Neural cell (in vitro differentiated cells): ENCODE measurements at regions not wholly inside any gene's neighbourhood (a gene's known extent, or its start where the extent isn't known, plus 50 kb on each side); places are given as distances from the start of the nearest gene placed in this dataset.
"Not testable (repeated sequence)": the region's sequence is repeated elsewhere in the genome, so short reads cannot be mapped to it uniquely, and the experiment has no call there.

Experiments
- CTCF ChIP-seq: fragments of 450-650 bp; IDR thresholded peaks from 2 replicates; pipeline ENCODE4 v1.5.1; 2014; ENCODE audit warnings: antibody characterized with exemption, mild to moderate bottlenecking, moderate library complexity; ENCODE audit not compliant: poor library complexity, severe bottlenecking
- EP300 ChIP-seq: fragments of 450-650 bp; conservative IDR thresholded peaks from 2 replicates; pipeline ENCODE4 v1.6.1; 2014; ENCODE audit warnings: antibody characterized with exemption, mild to moderate bottlenecking, moderate library complexity; ENCODE audit not compliant: poor library complexity, severe bottlenecking
- POLR2AphosphoS5 ChIP-seq: IDR thresholded peaks from 2 replicates; pipeline ENCODE4 v1.6.1; 2012
- SMC3 ChIP-seq: fragments of 450-650 bp; conservative IDR thresholded peaks from 2 replicates; pipeline ENCODE4 v1.6.1; 2014; ENCODE audit warnings: antibody characterized with exemption, mild to moderate bottlenecking, moderate library complexity; ENCODE audit not compliant: poor library complexity
- TAF1 ChIP-seq: IDR thresholded peaks from 2 replicates; pipeline ENCODE4 v1.6.1; 2012; ENCODE audit warnings: low read depth
- TF ChIP-seq, protein P1 (sequence below): IDR thresholded peaks from 2 replicates; pipeline ENCODE4 v1.6.1; 2012; ENCODE audit warnings: borderline replicate concordance

DNA sequence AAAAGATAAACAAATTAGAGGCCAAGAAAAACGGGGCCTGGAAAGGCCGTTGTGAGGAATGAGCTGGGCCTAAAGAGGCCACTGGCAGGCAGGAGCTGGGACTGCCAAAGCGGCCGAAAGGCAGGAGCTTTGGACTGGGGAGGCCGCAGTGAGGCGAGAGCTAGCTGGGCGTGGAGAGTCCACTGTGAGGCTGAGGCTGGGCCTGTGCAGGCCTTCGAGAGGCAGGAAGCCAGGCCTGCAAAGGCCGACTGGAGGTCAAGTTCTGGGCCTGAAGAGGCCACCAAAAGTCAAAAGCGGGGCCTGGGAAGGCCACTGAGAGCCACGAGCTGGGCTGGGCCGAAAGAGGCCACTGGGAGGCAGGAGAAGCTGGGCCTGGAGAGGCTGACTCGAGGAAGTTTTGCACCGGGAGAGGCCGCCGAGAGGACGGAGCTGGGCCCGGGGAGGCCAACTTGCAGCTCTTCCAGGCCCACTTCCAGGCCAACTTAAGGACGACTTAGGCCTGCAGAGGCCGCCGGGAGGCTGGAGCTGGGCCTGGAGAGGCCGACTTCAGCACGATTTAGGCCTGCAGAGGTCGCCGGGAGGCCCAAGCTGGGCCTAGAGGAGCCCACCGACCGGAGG, 121.8 kb downstream of the SEPTIN14 start:
- not testable (repeated sequence) for TF ChIP-seq CTCF, SMC3, EP300, POLR2AphosphoS5, TAF1
- TF ChIP-seq, protein P1, sequence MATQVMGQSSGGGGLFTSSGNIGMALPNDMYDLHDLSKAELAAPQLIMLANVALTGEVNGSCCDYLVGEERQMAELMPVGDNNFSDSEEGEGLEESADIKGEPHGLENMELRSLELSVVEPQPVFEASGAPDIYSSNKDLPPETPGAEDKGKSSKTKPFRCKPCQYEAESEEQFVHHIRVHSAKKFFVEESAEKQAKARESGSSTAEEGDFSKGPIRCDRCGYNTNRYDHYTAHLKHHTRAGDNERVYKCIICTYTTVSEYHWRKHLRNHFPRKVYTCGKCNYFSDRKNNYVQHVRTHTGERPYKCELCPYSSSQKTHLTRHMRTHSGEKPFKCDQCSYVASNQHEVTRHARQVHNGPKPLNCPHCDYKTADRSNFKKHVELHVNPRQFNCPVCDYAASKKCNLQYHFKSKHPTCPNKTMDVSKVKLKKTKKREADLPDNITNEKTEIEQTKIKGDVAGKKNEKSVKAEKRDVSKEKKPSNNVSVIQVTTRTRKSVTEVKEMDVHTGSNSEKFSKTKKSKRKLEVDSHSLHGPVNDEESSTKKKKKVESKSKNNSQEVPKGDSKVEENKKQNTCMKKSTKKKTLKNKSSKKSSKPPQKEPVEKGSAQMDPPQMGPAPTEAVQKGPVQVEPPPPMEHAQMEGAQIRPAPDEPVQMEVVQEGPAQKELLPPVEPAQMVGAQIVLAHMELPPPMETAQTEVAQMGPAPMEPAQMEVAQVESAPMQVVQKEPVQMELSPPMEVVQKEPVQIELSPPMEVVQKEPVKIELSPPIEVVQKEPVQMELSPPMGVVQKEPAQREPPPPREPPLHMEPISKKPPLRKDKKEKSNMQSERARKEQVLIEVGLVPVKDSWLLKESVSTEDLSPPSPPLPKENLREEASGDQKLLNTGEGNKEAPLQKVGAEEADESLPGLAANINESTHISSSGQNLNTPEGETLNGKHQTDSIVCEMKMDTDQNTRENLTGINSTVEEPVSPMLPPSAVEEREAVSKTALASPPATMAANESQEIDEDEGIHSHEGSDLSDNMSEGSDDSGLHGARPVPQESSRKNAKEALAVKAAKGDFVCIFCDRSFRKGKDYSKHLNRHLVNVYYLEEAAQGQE = not testable (repeated sequence)
